ENCODE measurements at regions not wholly inside any gene's neighbourhood (a gene's known extent, or its start where the extent isn't known, plus 50 kb on each side); places are given as distances from the start of the nearest gene placed in this dataset.
"Not testable (repeated sequence)": the region's sequence is repeated elsewhere in the genome, so short reads cannot be mapped to it uniquely, and the experiment has no call there.

DNA sequence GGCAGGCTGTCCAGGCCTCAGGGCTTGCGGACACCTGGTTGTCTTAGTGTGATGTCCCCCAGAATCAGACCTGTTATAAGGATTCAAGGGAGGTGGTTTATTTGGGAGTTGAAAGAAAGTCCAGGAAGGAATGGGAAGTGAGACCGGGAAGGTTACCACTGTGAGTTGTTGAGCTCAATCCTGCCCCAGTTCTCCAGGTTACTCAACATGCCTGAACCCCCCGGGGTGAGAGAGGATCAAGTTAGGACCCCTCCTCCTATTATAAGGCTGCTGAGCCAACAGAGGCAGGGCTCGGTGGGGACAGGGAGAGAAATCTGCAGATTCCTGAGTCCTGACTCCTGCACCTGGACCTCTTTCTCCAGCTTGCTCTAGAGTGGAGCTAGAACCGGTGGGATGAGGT is 86.4 kb downstream of the MRM1 start:
- TF ChIP-seq, protein P1, sequence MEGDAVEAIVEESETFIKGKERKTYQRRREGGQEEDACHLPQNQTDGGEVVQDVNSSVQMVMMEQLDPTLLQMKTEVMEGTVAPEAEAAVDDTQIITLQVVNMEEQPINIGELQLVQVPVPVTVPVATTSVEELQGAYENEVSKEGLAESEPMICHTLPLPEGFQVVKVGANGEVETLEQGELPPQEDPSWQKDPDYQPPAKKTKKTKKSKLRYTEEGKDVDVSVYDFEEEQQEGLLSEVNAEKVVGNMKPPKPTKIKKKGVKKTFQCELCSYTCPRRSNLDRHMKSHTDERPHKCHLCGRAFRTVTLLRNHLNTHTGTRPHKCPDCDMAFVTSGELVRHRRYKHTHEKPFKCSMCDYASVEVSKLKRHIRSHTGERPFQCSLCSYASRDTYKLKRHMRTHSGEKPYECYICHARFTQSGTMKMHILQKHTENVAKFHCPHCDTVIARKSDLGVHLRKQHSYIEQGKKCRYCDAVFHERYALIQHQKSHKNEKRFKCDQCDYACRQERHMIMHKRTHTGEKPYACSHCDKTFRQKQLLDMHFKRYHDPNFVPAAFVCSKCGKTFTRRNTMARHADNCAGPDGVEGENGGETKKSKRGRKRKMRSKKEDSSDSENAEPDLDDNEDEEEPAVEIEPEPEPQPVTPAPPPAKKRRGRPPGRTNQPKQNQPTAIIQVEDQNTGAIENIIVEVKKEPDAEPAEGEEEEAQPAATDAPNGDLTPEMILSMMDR (IDR thresholded peaks at IDR 0.05; ENCODE audit: control insufficient read depth, insufficient read depth, low read depth, low read length, missing control alignments): no peak
- DNase-seq (ENCODE audit: low read depth): no peak
- H3K4me3 ChIP-seq (ENCODE audit: control insufficient read depth, low read depth, low read length): no peak overlapping the region

DNA sequence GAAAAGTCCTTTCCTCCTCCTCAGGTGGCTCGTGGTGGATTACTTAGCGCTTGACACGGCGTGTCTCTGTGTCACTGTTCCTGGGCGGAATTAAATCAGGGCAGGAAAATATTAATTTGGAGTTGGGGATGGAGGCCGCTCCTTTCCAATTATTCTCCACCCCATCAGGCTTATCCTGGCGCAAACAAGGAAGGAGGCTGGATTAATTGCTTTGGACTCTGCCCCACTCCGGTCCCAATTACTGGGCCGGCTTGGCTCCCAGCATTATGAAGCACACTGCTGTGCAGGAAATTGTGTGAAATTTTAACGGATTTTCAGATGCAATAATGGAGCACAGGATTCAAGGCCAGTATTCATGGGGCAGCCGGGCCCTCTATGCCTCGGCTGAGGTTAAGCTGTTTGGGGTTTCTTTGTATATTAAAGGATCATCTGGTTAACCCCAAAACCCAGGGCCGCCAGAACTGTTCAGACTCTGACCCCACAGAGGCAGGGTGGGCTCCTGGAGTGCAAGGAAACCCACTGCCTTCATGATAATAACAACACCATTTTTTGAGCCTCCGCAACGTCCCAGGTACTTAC is 87.8 kb downstream of the MRM1 start:
- H3K4me3 ChIP-seq (ENCODE audit: control insufficient read depth, low read depth, low read length): no peak overlapping the region
- DNase-seq (ENCODE audit: low read depth): no peak
- TF ChIP-seq, protein P1 (IDR thresholded peaks at IDR 0.05; ENCODE audit: control insufficient read depth, insufficient read depth, low read depth, low read length, missing control alignments): no peak

DNA sequence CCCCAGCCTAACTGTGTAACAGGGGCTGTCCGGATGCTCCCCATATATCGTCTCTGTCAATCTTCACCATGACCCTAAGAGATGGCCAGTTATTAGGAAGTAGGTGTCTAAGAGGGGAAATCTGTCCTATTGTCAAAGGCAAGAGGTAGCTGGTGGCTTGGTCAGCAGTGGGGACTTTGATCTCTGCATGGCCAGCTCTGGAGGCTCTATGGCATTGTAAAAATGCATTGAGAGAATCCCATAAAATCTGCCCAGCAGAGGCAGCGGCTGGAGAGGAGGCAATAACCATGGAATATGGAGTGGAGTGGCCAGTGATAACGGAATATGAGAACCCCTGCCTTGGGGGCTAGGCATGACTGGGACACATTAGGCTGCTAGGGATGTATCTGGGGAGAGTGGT is 88.8 kb downstream of the MRM1 start:
- H3K4me3 ChIP-seq (ENCODE audit: control insufficient read depth, low read depth, low read length): no peak overlapping the region
- DNase-seq (ENCODE audit: low read depth): no peak
- TF ChIP-seq, protein P1 (IDR thresholded peaks at IDR 0.05; ENCODE audit: control insufficient read depth, insufficient read depth, low read depth, low read length, missing control alignments): no peak

DNA sequence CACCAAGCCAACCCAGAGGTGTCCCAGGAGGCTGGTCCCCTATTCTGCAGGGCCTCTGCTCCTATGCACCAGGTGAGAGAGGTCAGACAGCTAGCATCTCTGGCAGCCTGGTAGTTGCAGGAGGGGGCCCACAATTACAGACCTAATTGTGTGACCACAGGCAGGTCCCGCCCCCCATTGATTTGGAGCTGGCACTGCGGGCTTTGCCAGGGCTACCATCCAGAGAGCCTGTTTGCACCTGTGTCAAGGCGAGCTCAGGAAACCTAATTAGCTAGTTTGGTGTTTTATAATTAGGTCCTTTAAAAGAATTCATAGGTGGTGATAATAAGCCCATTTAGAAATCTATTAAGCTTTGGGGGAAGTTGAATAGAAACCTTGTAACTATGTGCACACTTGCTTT is 90.2 kb downstream of the MRM1 start:
- no peak for DNase-seq (ENCODE audit: low read depth)
- no peak overlapping the region for H3K4me3 ChIP-seq (ENCODE audit: control insufficient read depth, low read depth, low read length)
- TF ChIP-seq, protein P1 (IDR thresholded peaks at IDR 0.05; ENCODE audit: control insufficient read depth, insufficient read depth, low read depth, low read length, missing control alignments): no peak

DNA sequence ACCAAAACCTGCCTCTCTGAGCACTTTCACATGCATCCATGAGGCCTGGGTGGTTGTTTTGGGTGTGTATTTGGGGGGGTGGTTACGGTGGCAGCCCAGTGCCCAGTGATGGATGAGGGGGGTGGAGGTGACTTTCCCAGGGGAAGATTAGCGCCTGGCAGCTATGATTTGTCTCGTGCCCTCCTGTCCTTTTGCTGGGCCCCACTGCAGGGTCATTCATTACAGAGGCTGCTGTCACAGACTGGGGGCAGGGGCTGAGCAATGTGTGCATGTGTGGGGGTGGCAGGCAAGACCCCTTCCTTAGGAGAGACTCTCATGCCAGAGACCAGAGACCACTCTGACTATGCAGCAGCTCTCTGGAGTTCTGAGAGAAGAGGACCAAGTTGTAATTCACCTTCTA is 93.7 kb downstream of the MRM1 start:
- H3K4me3 ChIP-seq (ENCODE audit: control insufficient read depth, low read depth, low read length): no peak overlapping the region
- DNase-seq (ENCODE audit: low read depth): no peak
- TF ChIP-seq, protein P1 (IDR thresholded peaks at IDR 0.05; ENCODE audit: control insufficient read depth, insufficient read depth, low read depth, low read length, missing control alignments): no peak

DNA sequence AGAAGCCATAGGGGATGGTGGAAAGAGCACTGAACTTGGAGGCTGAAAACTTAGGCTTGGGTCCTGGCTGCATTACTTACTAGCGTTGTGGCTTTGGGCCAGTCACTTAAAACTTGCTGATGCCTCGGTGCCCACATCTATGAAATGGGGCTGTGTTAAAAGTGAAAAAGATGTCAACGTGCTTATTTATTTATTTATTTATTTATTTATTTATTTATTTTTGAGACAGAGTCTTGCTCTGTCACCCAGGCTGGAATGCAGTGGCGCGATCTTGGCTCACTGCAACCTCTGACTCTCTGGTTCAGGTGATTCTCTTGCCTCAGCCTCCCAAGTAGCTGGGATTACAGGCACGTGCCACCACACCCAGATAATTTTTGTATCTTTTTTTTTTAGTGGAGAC is 94.3 kb downstream of the MRM1 start:
- not testable (repeated sequence) for DNase-seq (ENCODE audit: low read depth); H3K4me3 ChIP-seq (ENCODE audit: control insufficient read depth, low read depth, low read length)

DNA sequence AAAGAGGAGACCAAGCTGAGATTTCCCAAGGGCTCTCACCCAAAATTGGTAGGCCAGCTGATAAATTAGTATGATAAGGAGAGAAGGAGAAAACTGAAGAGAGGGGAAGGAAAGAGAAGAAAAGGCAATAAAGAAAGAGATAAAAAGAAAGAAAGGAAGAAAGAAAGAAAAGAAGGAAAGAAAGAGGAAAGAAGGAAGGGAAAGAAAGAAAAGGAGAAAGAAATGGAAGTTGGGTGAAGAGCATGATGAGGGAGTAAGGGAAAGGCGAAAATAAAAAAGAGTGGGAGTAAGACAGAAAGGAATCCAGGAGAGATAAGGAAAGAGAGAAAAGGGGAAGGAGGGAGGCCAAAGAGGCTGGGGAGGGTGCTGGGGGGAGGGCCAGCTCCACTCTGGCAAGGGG is 95.4 kb downstream of the MRM1 start:
- DNase-seq (ENCODE audit: low read depth): no peak
- H3K4me3 ChIP-seq (ENCODE audit: control insufficient read depth, low read depth, low read length): no peak overlapping the region
- TF ChIP-seq, protein P1 (IDR thresholded peaks at IDR 0.05; ENCODE audit: control insufficient read depth, insufficient read depth, low read depth, low read length, missing control alignments): no peak

Data from AG09309 (cell line).